Uterus (tissue), 3 donors: ENCODE measurements at regions not wholly inside any gene's neighbourhood (a gene's known extent, or its start where the extent isn't known, plus 50 kb on each side); places are given as distances from the start of the nearest gene placed in this dataset.

ENCODE experiments used
- DNase-seq, 2 donors: peaks; one replicate each; pipeline ENCODE4 v3.0.0-alpha.2; 2019 to 2020
- H3K27ac ChIP-seq, 2 donors: fragments of 200-600 bp; sonication (generic); 1 replicate in 1 of 2; 2 replicates in 1 of 2; pipeline ENCODE4 v1.5.1; 2016 to 2018
- H3K27me3 ChIP-seq, 2 donors: fragments of 200-600 bp; sonication (generic); one replicate each; pipeline ENCODE4 v1.5.1; 2018 to 2019; ENCODE audit warnings: control low read depth in 1 of 2
- H3K36me3 ChIP-seq, 2 donors: fragments of 200-600 bp; sonication (generic); one replicate each; pipeline ENCODE4 v1.5.1; 2019; ENCODE audit warnings: control low read depth in 1 of 2
- H3K4me1 ChIP-seq, 2 donors: fragments of 200-600 bp; sonication (generic); one replicate each; pipeline ENCODE4 v1.5.1; 2018 to 2019; ENCODE audit warnings: control low read depth in 1 of 2
- H3K4me3 ChIP-seq, 2 donors: fragments of 200-600 bp; sonication (generic); 1 replicate in 1 of 2; 2 replicates in 1 of 2; pipeline ENCODE4 v1.5.1; 2018 to 2019; ENCODE audit warnings: mild to moderate bottlenecking in 1 of 2
- H3K9me3 ChIP-seq, 2 donors: fragments of 200-600 bp; sonication (generic); one replicate each; pipeline ENCODE4 v1.5.1; 2019; ENCODE audit warnings: control low read depth in 1 of 2
- CTCF ChIP-seq, 4 experiments: fragments of 200-600 bp in 2 of 4; fragments of 450-650 bp in 2 of 4; sonication (generic) in 2 of 4; IDR thresholded peaks; one replicate each; pipeline ENCODE4 v1.5.1; 2016 to 2019; ENCODE audit warnings: antibody characterized with exemption in 4 of 4, mild to moderate bottlenecking in 2 of 4, moderate library complexity in 1 of 4
- POLR2A ChIP-seq, 2 donors: fragments of 450-650 bp; IDR thresholded peaks; one replicate each; pipeline ENCODE4 v1.6.1; 2016; ENCODE audit warnings: antibody characterized with exemption in 2 of 2, mild to moderate bottlenecking in 1 of 2, moderate library complexity in 1 of 2
- intact Hi-C: fragments of 100-400 bp; cut with DNase I; formaldehyde crosslinking; loops from one replicate; pipeline ENCODE4 v1.15.1; 2023; ENCODE audit warnings: low total_unique reads
- donor health status: DM: yes; HTN: yes; CAD: no.

- H3K4me1 ChIP-seq: no peaks in the 10 kb centered on the region
- H3K4me3 ChIP-seq: no peak overlapping the region
- no peak for TF ChIP-seq POLR2A (IDR thresholded peaks at IDR 0.05)
- no peak for TF ChIP-seq CTCF (IDR thresholded peaks at IDR 0.05)
- no peaks in the 10 kb centered on the region for H3K9me3 ChIP-seq
- no peak overlapping the region for H3K27ac ChIP-seq
- intact Hi-C loops: no loop called here
- H3K27me3 ChIP-seq: no peaks in the 10 kb centered on the region
- no peaks in the 10 kb centered on the region for H3K36me3 ChIP-seq
- DNase-seq: no peak
Observed at GRCh38 chr5:89542736-89543135, 659.8 kb upstream of the MEF2C start.

- H3K27me3 ChIP-seq: no peaks in the 10 kb centered on the region
- no peaks in the 10 kb centered on the region for H3K36me3 ChIP-seq
- H3K4me1 ChIP-seq: no peaks in the 10 kb centered on the region
- no peak for DNase-seq
- intact Hi-C loops: no loop called here
- TF ChIP-seq CTCF (IDR thresholded peaks at IDR 0.05) (no peak), POLR2A (IDR thresholded peaks at IDR 0.05) (no peak)
- no peak overlapping the region for H3K27ac ChIP-seq
- H3K9me3 ChIP-seq: no peaks in the 10 kb centered on the region
- no peak overlapping the region for H3K4me3 ChIP-seq
Observed at GRCh38 chr5:89537800-89538199, 654.8 kb upstream of the MEF2C start.

GRCh38 chr5:89536020-89536419 lies 653.0 kb upstream of the MEF2C start:
- DNase-seq: no peak
- intact Hi-C loops: no loop called here
- Histone ChIP-seq H3K4me3 (no peak overlapping the region), H3K27me3 (no peaks in the 10 kb centered on the region), H3K36me3 (no peaks in the 10 kb centered on the region), H3K4me1 (no peaks in the 10 kb centered on the region), H3K27ac (no peak overlapping the region), H3K9me3 (no peaks in the 10 kb centered on the region)
- TF ChIP-seq POLR2A (IDR thresholded peaks at IDR 0.05): no peak
- no peak for TF ChIP-seq CTCF (IDR thresholded peaks at IDR 0.05)

- Histone ChIP-seq H3K27ac (no peak overlapping the region), H3K36me3 (no peaks in the 10 kb centered on the region), H3K27me3 (no peaks in the 10 kb centered on the region), H3K4me3 (no peak overlapping the region), H3K4me1 (no peaks in the 10 kb centered on the region), H3K9me3 (no peaks in the 10 kb centered on the region)
- DNase-seq: no peak
- intact Hi-C loops: no loop called here
- TF ChIP-seq CTCF (IDR thresholded peaks at IDR 0.05): no peak
- TF ChIP-seq POLR2A (IDR thresholded peaks at IDR 0.05): no peak
Observed at GRCh38 chr5:89535411-89535810, 652.4 kb upstream of the MEF2C start.

- Histone ChIP-seq H3K36me3 (no peaks in the 10 kb centered on the region), H3K27ac (no peak overlapping the region), H3K27me3 (no peaks in the 10 kb centered on the region), H3K4me3 (no peak overlapping the region), H3K9me3 (no peaks in the 10 kb centered on the region), H3K4me1 (no peaks in the 10 kb centered on the region)
- intact Hi-C loops: no loop called here
- no peak for DNase-seq
- TF ChIP-seq CTCF (IDR thresholded peaks at IDR 0.05) (no peak), POLR2A (IDR thresholded peaks at IDR 0.05) (no peak)
Observed at GRCh38 chr5:89534331-89534730, 651.3 kb upstream of the MEF2C start.
